ENCODE measurements at regions not wholly inside any gene's neighbourhood (a gene's known extent, or its start where the extent isn't known, plus 50 kb on each side); places are given as distances from the start of the nearest gene placed in this dataset.

- no peak for ATAC-seq (ENCODE audit: low read depth)
- Histone ChIP-seq H3K9ac (ENCODE audit: low read length) (no peak overlapping the region), H3K4me2 (replicated peaks; ENCODE audit: low read depth, low read length, poor library complexity, severe bottlenecking) (no peak overlapping the region), H3K4me3 (ENCODE audit: control extremely low read depth in 1 of 5, extremely low read depth in 1 of 5, insufficient read depth in 1 of 5, low read depth in 2 of 5, low read length in 4 of 5) (no peak overlapping the region), H3K27ac (ENCODE audit: low read length in 2 of 2) (no peak overlapping the region), H3K79me2 (ENCODE audit: control insufficient read depth, insufficient read depth, low read length) (no peaks in the 10 kb centered on the region), H2AFZ (ENCODE audit: insufficient read depth, low read depth, low read length, poor library complexity, severe bottlenecking) (no peak overlapping the region), H4K20me1 (ENCODE audit: control insufficient read depth, insufficient read depth, low read length, poor library complexity, severe bottlenecking) (no peaks in the 10 kb centered on the region), H3K4me1 (ENCODE audit: control insufficient read depth in 2 of 2, insufficient read depth in 2 of 2, low read length in 2 of 2) (no peaks in the 10 kb centered on the region), H3K36me3 (replicated peaks in 1 of 2; ENCODE audit: control extremely low read depth in 1 of 2, control insufficient read depth in 1 of 2, extremely low read depth in 1 of 2, insufficient read depth in 2 of 2, low read length in 1 of 2) (no peaks in the 10 kb centered on the region), H3K27me3 (replicated peaks in 1 of 4; ENCODE audit: control extremely low read depth in 1 of 4, control insufficient read depth in 3 of 4, insufficient read depth in 4 of 4, low read length in 3 of 4) (no peaks in the 10 kb centered on the region), H3K9me3 (ENCODE audit: control extremely low read depth in 1 of 3, control insufficient read depth in 2 of 3, insufficient read depth in 1 of 3, low read length in 2 of 3) (peaks cover 0 to 4% (median 0%) of the 10 kb centered on the region in 3 donors)
- no peaks in the 10 kb centered on the region for H3K27me3 Mint-ChIP-seq
- ChIA-PET POLR2A (no interaction called here), CTCF (no interaction called here)
- no peaks in the 10 kb centered on the region for H3K4me1 Mint-ChIP-seq
- WGBS (ENCODE audit: insufficient coverage), result 93% methylated on average over 3 of the region's 7 CpGs
- no peaks in the 10 kb centered on the region for H3K9me3 Mint-ChIP-seq (ENCODE audit: insufficient read depth)
- TF ChIP-seq CTCF (IDR thresholded peaks at IDR 0.05) (no peak), EZH2 (IDR thresholded peaks at IDR 0.05; ENCODE audit: borderline replicate concordance, insufficient read depth, low read depth, low read length, poor library complexity, severe bottlenecking) (no peak)
- intact Hi-C loops (cut with micrococcal nuclease), result no loop called here
- no peak overlapping the region for H3K4me3 Mint-ChIP-seq
- H3K27ac Mint-ChIP-seq, result no peak overlapping the region
- no peak for DNase-seq
Measured at GRCh38 chr16:65659758-65660157, 537.9 kb upstream of the CDH11 start.

- H3K79me2 ChIP-seq (ENCODE audit: control insufficient read depth, insufficient read depth, low read length), result no peaks in the 10 kb centered on the region
- no peak overlapping the region for H3K27ac Mint-ChIP-seq
- no peak overlapping the region for H3K4me2 ChIP-seq (replicated peaks; ENCODE audit: low read depth, low read length, poor library complexity, severe bottlenecking)
- H3K27ac ChIP-seq (ENCODE audit: low read length in 2 of 2), result no peak overlapping the region
- DNase-seq (no peak), ATAC-seq (ENCODE audit: low read depth) (no peak)
- no peaks in the 10 kb centered on the region for H4K20me1 ChIP-seq (ENCODE audit: control insufficient read depth, insufficient read depth, low read length, poor library complexity, severe bottlenecking)
- intact Hi-C loops (cut with micrococcal nuclease), result no loop called here
- CTCF ChIA-PET, result no interaction called here
- no peaks in the 10 kb centered on the region for H3K4me1 Mint-ChIP-seq
- POLR2A ChIA-PET, result no interaction called here
- peaks cover 0 to 4% (median 0%) of the 10 kb centered on the region in 3 donors for H3K9me3 ChIP-seq (ENCODE audit: control extremely low read depth in 1 of 3, control insufficient read depth in 2 of 3, insufficient read depth in 1 of 3, low read length in 2 of 3)
- no peaks in the 10 kb centered on the region for H3K27me3 ChIP-seq (replicated peaks in 1 of 4; ENCODE audit: control extremely low read depth in 1 of 4, control insufficient read depth in 3 of 4, insufficient read depth in 4 of 4, low read length in 3 of 4)
- no peak overlapping the region for H3K4me3 ChIP-seq (ENCODE audit: control extremely low read depth in 1 of 5, extremely low read depth in 1 of 5, insufficient read depth in 1 of 5, low read depth in 2 of 5, low read length in 4 of 5)
- no peaks in the 10 kb centered on the region for H3K9me3 Mint-ChIP-seq (ENCODE audit: insufficient read depth)
- no peak overlapping the region for H3K9ac ChIP-seq (ENCODE audit: low read length)
- H3K27me3 Mint-ChIP-seq, result no peaks in the 10 kb centered on the region
- 86% methylated on average over 1 of the region's 2 CpGs for WGBS (ENCODE audit: insufficient coverage)
- TF ChIP-seq CTCF (IDR thresholded peaks at IDR 0.05), result no peak
- TF ChIP-seq EZH2 (IDR thresholded peaks at IDR 0.05; ENCODE audit: borderline replicate concordance, insufficient read depth, low read depth, low read length, poor library complexity, severe bottlenecking), result no peak
- no peak overlapping the region for H2AFZ ChIP-seq (ENCODE audit: insufficient read depth, low read depth, low read length, poor library complexity, severe bottlenecking)
- H3K4me3 Mint-ChIP-seq, result no peak overlapping the region
- no peaks in the 10 kb centered on the region for H3K4me1 ChIP-seq (ENCODE audit: control insufficient read depth in 2 of 2, insufficient read depth in 2 of 2, low read length in 2 of 2)
- H3K36me3 ChIP-seq (replicated peaks in 1 of 2; ENCODE audit: control extremely low read depth in 1 of 2, control insufficient read depth in 1 of 2, extremely low read depth in 1 of 2, insufficient read depth in 2 of 2, low read length in 1 of 2), result no peaks in the 10 kb centered on the region
Measured at GRCh38 chr16:65658787-65659220, 536.9 kb upstream of the CDH11 start.
